A549 (cell line): ENCODE measurements at regions not wholly inside any gene's neighbourhood (a gene's known extent, or its start where the extent isn't known, plus 50 kb on each side); places are given as distances from the start of the nearest gene placed in this dataset.
"Not testable (repeated sequence)": the region's sequence is repeated elsewhere in the genome, so short reads cannot be mapped to it uniquely, and the experiment has no call there.

Experiments used
- ATAC-seq, 2 experiments: fragments of 200-7000 bp in 1 of 2; fragments of >200 bp in 1 of 2; cut with Nextera tagmentation in 1 of 2; cut with Tn5 transposase in 1 of 2; 3 replicates each; pipeline versions ENCODE4 v1.8.0 to v1.9.1; 2018 to 2020; ENCODE audit warnings: mild to moderate bottlenecking in 1 of 2, moderate library complexity in 1 of 2
- CTCF ChIA-PET: fragments of 300-600 bp; sonication (Branson Sonifier 250); formaldehyde crosslinking; extraction: SDS; loops from one replicate; lab custom pipeline; 2021; ENCODE audit warnings: antibody characterized with exemption, inconsistent platforms; lab: Yijun Ruan, JAX
- POLR2A ChIA-PET: fragments of 350-600 bp; formaldehyde crosslinking; extraction: SDS; loops from one replicate; lab custom pipeline; 2021; ENCODE audit warnings: antibody characterized with exemption, inconsistent platforms; lab: Yijun Ruan, JAX
- DNase-seq, 2 experiments: peaks; one replicate each; pipeline versions ENCODE4 v3.0.0 to v3.0.0-alpha.2; 2011 to 2016; ENCODE audit warnings: low read depth in 1 of 2, low spot score in 1 of 2
- FAIRE-seq: peaks from 2 replicates; lab custom pipeline; 2011; peaks lifted over from hg19 to GRCh38; lab: Jason Lieb, UNC
- H3K27ac ChIP-seq, 2 experiments: fragments of >200 bp; sonication (Bioruptor Twin); formaldehyde crosslinking; 3 replicates each; pipeline ENCODE4 v1.5.1; 2016 to 2017
- H3K4me1 ChIP-seq: fragments of >200 bp; sonication (Bioruptor Twin); formaldehyde crosslinking; 3 replicates; pipeline ENCODE4 v1.6.1; 2016
- H3K4me2 ChIP-seq: fragments of >200 bp; sonication (Bioruptor Twin); formaldehyde crosslinking; 3 replicates; pipeline ENCODE4 v1.6.1; 2016
- H3K4me3 ChIP-seq: fragments of >200 bp; sonication (Bioruptor Twin); formaldehyde crosslinking; 3 replicates; pipeline ENCODE4 v1.5.1; 2016
- H3K9me3 ChIP-seq: fragments of >200 bp; sonication (Bioruptor Twin); formaldehyde crosslinking; 3 replicates; pipeline ENCODE4 v1.6.1; 2016
- FOXS1 ChIP-seq: fragments of 250-450 bp; sonication (Bioruptor Pico); IDR thresholded peaks from 2 replicates; pipeline ENCODE4 v1.5.0; 2020; ENCODE audit warnings: mild to moderate bottlenecking, moderate library complexity
- JUN ChIP-seq, 2 experiments: fragments of >200 bp; sonication (Bioruptor Twin); formaldehyde crosslinking; IDR thresholded peaks; 2 replicates in 1 of 2; 3 replicates in 1 of 2; pipeline ENCODE4 v1.6.1; 2016 to 2017
- JUNB ChIP-seq: fragments of >200 bp; sonication (Bioruptor Twin); formaldehyde crosslinking; IDR thresholded peaks from 2 replicates; pipeline ENCODE4 v1.6.1; 2016
- KDM5A ChIP-seq: fragments of 200-600 bp; sonication (generic); IDR thresholded peaks from 2 replicates; pipeline ENCODE4 v1.6.1; 2016; ENCODE audit warnings: antibody characterized with exemption, mild to moderate bottlenecking
- MAFK ChIP-seq: fragments of 450-650 bp; IDR thresholded peaks from 2 replicates; pipeline ENCODE4 v1.6.1; 2014; ENCODE audit not compliant: partially characterized antibody
- MYC ChIP-seq: IDR thresholded peaks from 2 replicates; pipeline ENCODE4 v1.6.1; 2012; ENCODE audit warnings: mild to moderate bottlenecking, inconsistent platforms, low read length, improper control_type of control experiment, borderline replicate concordance
- NPAS2 ChIP-seq: fragments of 250-450 bp; sonication (Bioruptor Pico); IDR thresholded peaks from 2 replicates; pipeline ENCODE4 v1.8.0; 2022; ENCODE audit warnings: mild to moderate bottlenecking, moderate library complexity, borderline replicate concordance
- POLR2AphosphoS2 ChIP-seq: conservative IDR thresholded peaks from 2 replicates; pipeline ENCODE4 v1.6.1; 2012; ENCODE audit warnings: low read length, improper control_type of control experiment, inconsistent platforms
- RARB ChIP-seq: fragments of 250-450 bp; sonication (Bioruptor Pico); IDR thresholded peaks from 2 replicates; pipeline ENCODE4 v1.8.0; 2021; ENCODE audit warnings: mild to moderate bottlenecking, moderate library complexity
- RFX5 ChIP-seq: fragments of 450-650 bp; IDR thresholded peaks from 2 replicates; pipeline ENCODE4 v1.7.1; 2014; ENCODE audit warnings: antibody characterized with exemption, mild to moderate bottlenecking, moderate library complexity
- RNF2 ChIP-seq: fragments of 200-600 bp; sonication (generic); IDR thresholded peaks from 2 replicates; pipeline ENCODE4 v1.6.1; 2016; ENCODE audit warnings: low read depth, mild to moderate bottlenecking, antibody characterized with exemption, moderate library complexity, borderline replicate concordance
- ZC3H11A ChIP-seq: fragments of 450-650 bp; IDR thresholded peaks from 2 replicates; pipeline ENCODE4 v1.6.1; 2014; ENCODE audit warnings: antibody characterized with exemption, mild to moderate bottlenecking
- ZNF302 ChIP-seq: fragments of 250-450 bp; sonication (Bioruptor Pico); IDR thresholded peaks from 2 replicates; pipeline ENCODE4 v1.9.0; 2021; ENCODE audit warnings: inconsistent platforms, mild to moderate bottlenecking, moderate library complexity
- WGBS: methylation state at CpG from one replicate; pipeline ENCODE4 v1.1.6; 2017; ENCODE audit errors: missing lambda C conversion rate; 5-methylcytosine and 5-hydroxymethylcytosine counted together
- TF ChIP-seq, protein P1 (sequence below): fragments of 250-450 bp; sonication (Bioruptor Pico); IDR thresholded peaks from 2 replicates; pipeline ENCODE4 v1.5.0; 2021; ENCODE audit warnings: mild to moderate bottlenecking, moderate library complexity, borderline replicate concordance
- TF ChIP-seq, protein P2 (sequence below): fragments of 250-450 bp; sonication (Bioruptor Pico); IDR thresholded peaks from 2 replicates; pipeline ENCODE4 v1.5.0; 2020; ENCODE audit warnings: low read depth, mild to moderate bottlenecking, moderate library complexity
- TF ChIP-seq, protein P3 (sequence below): fragments of 200-600 bp; sonication (generic); IDR thresholded peaks from 2 replicates; pipeline ENCODE4 v1.6.1; 2016; ENCODE audit warnings: antibody characterized with exemption, mild to moderate bottlenecking, moderate library complexity

DNA sequence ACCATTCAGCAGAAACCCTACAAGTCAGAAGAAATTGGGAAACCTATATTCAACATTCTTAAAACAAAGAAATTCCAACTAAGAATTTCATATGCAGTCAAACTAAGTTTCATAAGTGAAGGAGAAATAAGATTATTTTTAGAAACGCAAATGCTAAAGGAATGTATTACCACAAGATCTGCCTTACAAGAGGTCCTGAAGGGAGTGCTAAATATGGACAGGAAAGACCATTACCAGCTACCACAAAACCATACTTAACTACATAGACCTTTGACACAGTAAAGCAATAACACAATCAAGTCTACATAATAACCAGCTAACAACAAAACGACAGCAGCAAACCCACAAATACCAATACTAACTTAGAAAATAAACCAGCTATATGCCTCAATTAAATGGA is 169.3 kb upstream of the FGF16 start:
- peak; percentile 32 for FAIRE-seq
- WGBS, result 0% methylated on average over 2 of the region's 2 CpGs
- no peak overlapping the region for H3K4me3 ChIP-seq
- H3K27ac ChIP-seq, result no peak overlapping the region
- no peak overlapping the region for H3K4me2 ChIP-seq
- ATAC-seq, result no peak
- H3K4me1 ChIP-seq, result no peaks in the 10 kb centered on the region
- POLR2A ChIA-PET, result no interaction called here
- no peak for DNase-seq
- TF ChIP-seq FOXS1 (CRISPR knock-in tag) (no peak), NPAS2 (CRISPR knock-in tag) (no peak), ZC3H11A (no peak), POLR2AphosphoS2 (no peak), KDM5A (no peak), RARB (no peak), MYC (no peak), RFX5 (no peak), ZNF302 (CRISPR knock-in tag) (no peak), MAFK (no peak), RNF2 (no peak), JUN (IDR thresholded peaks at IDR 0.05) (no peak)
- TF ChIP-seq, protein P1, sequence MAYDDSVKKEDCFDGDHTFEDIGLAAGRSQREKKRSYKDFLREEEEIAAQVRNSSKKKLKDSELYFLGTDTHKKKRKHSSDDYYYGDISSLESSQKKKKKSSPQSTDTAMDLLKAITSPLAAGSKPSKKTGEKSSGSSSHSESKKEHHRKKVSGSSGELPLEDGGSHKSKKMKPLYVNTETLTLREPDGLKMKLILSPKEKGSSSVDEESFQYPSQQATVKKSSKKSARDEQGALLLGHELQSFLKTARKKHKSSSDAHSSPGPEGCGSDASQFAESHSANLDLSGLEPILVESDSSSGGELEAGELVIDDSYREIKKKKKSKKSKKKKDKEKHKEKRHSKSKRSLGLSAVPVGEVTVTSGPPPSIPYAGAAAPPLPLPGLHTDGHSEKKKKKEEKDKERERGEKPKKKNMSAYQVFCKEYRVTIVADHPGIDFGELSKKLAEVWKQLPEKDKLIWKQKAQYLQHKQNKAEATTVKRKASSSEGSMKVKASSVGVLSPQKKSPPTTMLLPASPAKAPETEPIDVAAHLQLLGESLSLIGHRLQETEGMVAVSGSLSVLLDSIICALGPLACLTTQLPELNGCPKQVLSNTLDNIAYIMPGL, result no peak
- TF ChIP-seq, protein P2, sequence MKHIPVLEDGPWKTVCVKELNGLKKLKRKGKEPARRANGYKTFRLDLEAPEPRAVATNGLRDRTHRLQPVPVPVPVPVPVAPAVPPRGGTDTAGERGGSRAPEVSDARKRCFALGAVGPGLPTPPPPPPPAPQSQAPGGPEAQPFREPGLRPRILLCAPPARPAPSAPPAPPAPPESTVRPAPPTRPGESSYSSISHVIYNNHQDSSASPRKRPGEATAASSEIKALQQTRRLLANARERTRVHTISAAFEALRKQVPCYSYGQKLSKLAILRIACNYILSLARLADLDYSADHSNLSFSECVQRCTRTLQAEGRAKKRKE (CRISPR knock-in tag), result no peak
- TF ChIP-seq, protein P3, sequence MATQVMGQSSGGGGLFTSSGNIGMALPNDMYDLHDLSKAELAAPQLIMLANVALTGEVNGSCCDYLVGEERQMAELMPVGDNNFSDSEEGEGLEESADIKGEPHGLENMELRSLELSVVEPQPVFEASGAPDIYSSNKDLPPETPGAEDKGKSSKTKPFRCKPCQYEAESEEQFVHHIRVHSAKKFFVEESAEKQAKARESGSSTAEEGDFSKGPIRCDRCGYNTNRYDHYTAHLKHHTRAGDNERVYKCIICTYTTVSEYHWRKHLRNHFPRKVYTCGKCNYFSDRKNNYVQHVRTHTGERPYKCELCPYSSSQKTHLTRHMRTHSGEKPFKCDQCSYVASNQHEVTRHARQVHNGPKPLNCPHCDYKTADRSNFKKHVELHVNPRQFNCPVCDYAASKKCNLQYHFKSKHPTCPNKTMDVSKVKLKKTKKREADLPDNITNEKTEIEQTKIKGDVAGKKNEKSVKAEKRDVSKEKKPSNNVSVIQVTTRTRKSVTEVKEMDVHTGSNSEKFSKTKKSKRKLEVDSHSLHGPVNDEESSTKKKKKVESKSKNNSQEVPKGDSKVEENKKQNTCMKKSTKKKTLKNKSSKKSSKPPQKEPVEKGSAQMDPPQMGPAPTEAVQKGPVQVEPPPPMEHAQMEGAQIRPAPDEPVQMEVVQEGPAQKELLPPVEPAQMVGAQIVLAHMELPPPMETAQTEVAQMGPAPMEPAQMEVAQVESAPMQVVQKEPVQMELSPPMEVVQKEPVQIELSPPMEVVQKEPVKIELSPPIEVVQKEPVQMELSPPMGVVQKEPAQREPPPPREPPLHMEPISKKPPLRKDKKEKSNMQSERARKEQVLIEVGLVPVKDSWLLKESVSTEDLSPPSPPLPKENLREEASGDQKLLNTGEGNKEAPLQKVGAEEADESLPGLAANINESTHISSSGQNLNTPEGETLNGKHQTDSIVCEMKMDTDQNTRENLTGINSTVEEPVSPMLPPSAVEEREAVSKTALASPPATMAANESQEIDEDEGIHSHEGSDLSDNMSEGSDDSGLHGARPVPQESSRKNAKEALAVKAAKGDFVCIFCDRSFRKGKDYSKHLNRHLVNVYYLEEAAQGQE, result no peak
- no peaks in the 10 kb centered on the region for H3K9me3 ChIP-seq
- CTCF ChIA-PET, result no interaction called here

DNA sequence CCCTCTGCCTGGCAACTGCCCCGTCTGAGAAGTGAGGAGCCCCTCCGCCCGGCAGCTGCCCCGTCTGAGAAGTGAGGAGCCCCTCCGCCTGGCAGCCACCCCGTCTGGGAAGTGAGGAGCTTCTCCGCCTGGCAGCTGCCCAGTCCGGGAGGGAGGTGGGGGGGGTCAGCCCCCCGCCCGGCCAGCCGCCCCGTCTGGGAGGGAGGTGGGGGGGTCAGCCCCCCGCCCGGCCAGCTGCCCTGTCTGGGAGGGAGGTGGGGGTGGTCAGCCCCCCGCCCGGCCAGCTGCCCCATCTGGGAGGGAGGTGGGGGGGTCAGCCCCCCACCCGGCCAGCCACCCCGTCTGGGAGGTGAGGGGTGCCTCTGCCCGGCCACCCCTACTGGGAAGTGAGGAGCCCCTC is 167.8 kb upstream of the FGF16 start:
- H3K4me1 ChIP-seq, ATAC-seq, POLR2A ChIA-PET, H3K27ac ChIP-seq, FAIRE-seq, H3K4me3 ChIP-seq, CTCF ChIA-PET, DNase-seq, H3K9me3 ChIP-seq, H3K4me2 ChIP-seq: not testable (repeated sequence)
- 53% methylated on average over 3 of the region's 19 CpGs for WGBS

DNA sequence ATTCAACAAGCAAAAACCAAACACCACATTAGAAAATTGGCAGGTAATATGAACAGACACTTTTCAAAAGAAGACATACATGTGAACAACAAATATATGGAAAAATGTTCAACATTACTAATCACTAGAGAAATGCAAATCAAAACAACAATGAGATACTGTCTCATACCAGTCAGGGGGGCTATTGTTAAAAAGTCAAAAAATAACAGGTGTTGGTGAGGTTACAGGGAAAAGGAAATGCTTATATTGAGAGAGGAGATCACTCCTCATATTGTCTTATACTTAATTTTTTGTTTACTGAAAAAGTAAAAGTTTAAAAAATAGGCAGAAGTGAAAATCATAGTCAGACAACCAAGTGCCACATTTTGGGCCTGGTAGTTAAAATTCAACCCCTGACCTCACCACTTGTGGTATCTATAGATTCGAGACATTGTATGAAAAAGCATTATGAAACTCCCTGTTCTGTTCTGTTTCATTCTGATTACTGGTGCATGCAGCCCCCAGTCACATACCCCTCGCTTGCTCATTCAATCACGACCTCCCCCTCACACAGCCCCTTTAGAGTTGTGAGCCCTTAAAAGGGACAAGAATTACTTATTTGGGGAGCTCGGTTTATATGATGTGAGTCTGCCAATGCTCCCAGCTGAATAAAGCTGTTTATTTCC is 153.7 kb upstream of the FGF16 start:
- 4% methylated on average over 4 of the region's 4 CpGs for WGBS
- no peak for TF ChIP-seq JUNB
- TF ChIP-seq, all 56 proteins: peak for 0
- ChIA-PET CTCF (interaction anchor here (0.6 kb wide), 1 partner anchor 710 kb away, joined by 3 read pairs; no protein-coding TSS in a partner anchor), POLR2A (no interaction called here)
- ATAC-seq, result no peak
- H3K27ac ChIP-seq, result no peak overlapping the region
- H3K4me2 ChIP-seq, result no peak overlapping the region
- H3K4me1 ChIP-seq, result no peaks in the 10 kb centered on the region
- no peak for DNase-seq
- H3K9me3 ChIP-seq, result no peaks in the 10 kb centered on the region
- no peak overlapping the region for H3K4me3 ChIP-seq
- FAIRE-seq, result no peak
